ENCODE measurements at regions not wholly inside any gene's neighbourhood (a gene's known extent, or its start where the extent isn't known, plus 50 kb on each side); places are given as distances from the start of the nearest gene placed in this dataset.

GRCh38 chr3:168747697-168748096 is 652.0 kb upstream of the GOLIM4 start:
- H2AFZ ChIP-seq: no peak overlapping the region
- no peaks in the 10 kb centered on the region for H3F3A ChIP-seq (replicated peaks; ENCODE audit: low read depth)
- H4K20me1 ChIP-seq (replicated peaks; ENCODE audit: insufficient read depth): no peaks in the 10 kb centered on the region
- peaks cover 17% of the 10 kb centered on the region; the same call in 2 of the 3 replicates for H3K36me3 Mint-ChIP-seq (ENCODE audit: low read depth)
- H3K4me3 Mint-ChIP-seq: no peak overlapping the region
- H3K79me2 ChIP-seq (replicated peaks; ENCODE audit: insufficient read depth): no peaks in the 10 kb centered on the region
- no peak overlapping the region for H3K4me2 ChIP-seq
- H3K27ac Mint-ChIP-seq: no peak overlapping the region
- peaks cover 7% of the 10 kb centered on the region for H3K9me3 Mint-ChIP-seq
- H3K4me1 Mint-ChIP-seq: no peaks in the 10 kb centered on the region; the same call in 2 of the 3 replicates
- no peaks in the 10 kb centered on the region for H3K4me1 ChIP-seq (ENCODE audit: insufficient read depth)
- TF ChIP-seq REST (IDR thresholded peaks at IDR 0.05; ENCODE audit: unreplicated experiment): no peak
- no peak for TF ChIP-seq ZNF331 (CRISPR knock-in tag; IDR thresholded peaks at IDR 0.05; ENCODE audit: low read depth)
- TF ChIP-seq POLR2AphosphoS5 (IDR thresholded peaks at IDR 0.05; ENCODE audit: low read depth): no peak
- TF ChIP-seq ETS1 (IDR thresholded peaks at IDR 0.05): no peak
- no peak for TF ChIP-seq CREB1 (CRISPR knock-in tag; IDR thresholded peaks at IDR 0.05; ENCODE audit: low read depth)
- TF ChIP-seq NANOG (IDR thresholded peaks at IDR 0.05; ENCODE audit: borderline replicate concordance): no peak
- no peak for TF ChIP-seq STAT1 (IDR thresholded peaks at IDR 0.05; ENCODE audit: unreplicated experiment)
- no peak for TF ChIP-seq ZNF462 (CRISPR knock-in tag; IDR thresholded peaks at IDR 0.05)
- TF ChIP-seq EZH2phosphoT487 (IDR thresholded peaks at IDR 0.05; ENCODE audit: unreplicated experiment): no peak
- no peak for TF ChIP-seq ZNF114 (CRISPR knock-in tag; IDR thresholded peaks at IDR 0.05)
- TF ChIP-seq CTCF (conservative IDR thresholded peaks at IDR 0.05; ENCODE audit: low read depth in 2 of 2): no peak
- no peak for TF ChIP-seq JUNB (IDR thresholded peaks at IDR 0.05; ENCODE audit: unreplicated experiment)
- no peak for TF ChIP-seq EZH2 (IDR thresholded peaks at IDR 0.05; ENCODE audit: low read depth, unreplicated experiment)
- H3K27me3 Mint-ChIP-seq (ENCODE audit: insufficient read depth, low read depth, poor library complexity): no peaks in the 10 kb centered on the region
- H3K27me3 ChIP-seq (ENCODE audit: insufficient read depth): no peaks in the 10 kb centered on the region
- H3K27ac ChIP-seq (ENCODE audit: low read depth): no peak overlapping the region
- DNase-seq (ENCODE audit: low spot score) (no peak), ATAC-seq (no peak)
- H3K9me2 ChIP-seq (ENCODE audit: insufficient read depth): no peaks in the 10 kb centered on the region
- no peaks in the 10 kb centered on the region for H3K36me3 ChIP-seq (ENCODE audit: insufficient read depth)
- H3K4me3 ChIP-seq: no peak overlapping the region

All from GM23338 (cell line).